ENCODE measurements at regions not wholly inside any gene's neighbourhood (a gene's known extent, or its start where the extent isn't known, plus 50 kb on each side); places are given as distances from the start of the nearest gene placed in this dataset.

DNA sequence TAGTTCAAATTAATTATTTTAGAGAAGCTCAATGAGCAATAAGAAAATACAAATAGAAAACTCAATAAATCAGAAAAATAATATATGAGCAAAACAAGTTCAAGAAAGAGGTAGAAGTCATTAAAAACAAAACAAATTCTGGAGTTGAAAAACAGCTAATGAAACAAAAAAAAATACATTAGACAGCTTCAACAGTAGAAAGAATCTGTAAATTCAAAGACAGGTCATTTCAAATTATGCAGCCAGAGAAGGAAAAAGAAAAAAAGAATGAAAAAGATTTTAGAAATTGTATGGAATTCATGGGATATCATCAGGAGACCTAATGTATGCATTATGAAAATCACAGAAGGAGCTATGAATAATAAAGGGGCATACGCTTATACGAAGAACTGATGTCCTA lies 795.3 kb upstream of the ADGRB3 start:
- TF ChIP-seq, protein P1, sequence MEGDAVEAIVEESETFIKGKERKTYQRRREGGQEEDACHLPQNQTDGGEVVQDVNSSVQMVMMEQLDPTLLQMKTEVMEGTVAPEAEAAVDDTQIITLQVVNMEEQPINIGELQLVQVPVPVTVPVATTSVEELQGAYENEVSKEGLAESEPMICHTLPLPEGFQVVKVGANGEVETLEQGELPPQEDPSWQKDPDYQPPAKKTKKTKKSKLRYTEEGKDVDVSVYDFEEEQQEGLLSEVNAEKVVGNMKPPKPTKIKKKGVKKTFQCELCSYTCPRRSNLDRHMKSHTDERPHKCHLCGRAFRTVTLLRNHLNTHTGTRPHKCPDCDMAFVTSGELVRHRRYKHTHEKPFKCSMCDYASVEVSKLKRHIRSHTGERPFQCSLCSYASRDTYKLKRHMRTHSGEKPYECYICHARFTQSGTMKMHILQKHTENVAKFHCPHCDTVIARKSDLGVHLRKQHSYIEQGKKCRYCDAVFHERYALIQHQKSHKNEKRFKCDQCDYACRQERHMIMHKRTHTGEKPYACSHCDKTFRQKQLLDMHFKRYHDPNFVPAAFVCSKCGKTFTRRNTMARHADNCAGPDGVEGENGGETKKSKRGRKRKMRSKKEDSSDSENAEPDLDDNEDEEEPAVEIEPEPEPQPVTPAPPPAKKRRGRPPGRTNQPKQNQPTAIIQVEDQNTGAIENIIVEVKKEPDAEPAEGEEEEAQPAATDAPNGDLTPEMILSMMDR (IDR thresholded peaks at IDR 0.05; ENCODE audit: low read depth, low read length), result no peak
- TF ChIP-seq EZH2phosphoT487 (IDR thresholded peaks at IDR 0.05; ENCODE audit: low read depth), result no peak
